ENCODE measurements at regions not wholly inside any gene's neighbourhood (a gene's known extent, or its start where the extent isn't known, plus 50 kb on each side); places are given as distances from the start of the nearest gene placed in this dataset.

DNA sequence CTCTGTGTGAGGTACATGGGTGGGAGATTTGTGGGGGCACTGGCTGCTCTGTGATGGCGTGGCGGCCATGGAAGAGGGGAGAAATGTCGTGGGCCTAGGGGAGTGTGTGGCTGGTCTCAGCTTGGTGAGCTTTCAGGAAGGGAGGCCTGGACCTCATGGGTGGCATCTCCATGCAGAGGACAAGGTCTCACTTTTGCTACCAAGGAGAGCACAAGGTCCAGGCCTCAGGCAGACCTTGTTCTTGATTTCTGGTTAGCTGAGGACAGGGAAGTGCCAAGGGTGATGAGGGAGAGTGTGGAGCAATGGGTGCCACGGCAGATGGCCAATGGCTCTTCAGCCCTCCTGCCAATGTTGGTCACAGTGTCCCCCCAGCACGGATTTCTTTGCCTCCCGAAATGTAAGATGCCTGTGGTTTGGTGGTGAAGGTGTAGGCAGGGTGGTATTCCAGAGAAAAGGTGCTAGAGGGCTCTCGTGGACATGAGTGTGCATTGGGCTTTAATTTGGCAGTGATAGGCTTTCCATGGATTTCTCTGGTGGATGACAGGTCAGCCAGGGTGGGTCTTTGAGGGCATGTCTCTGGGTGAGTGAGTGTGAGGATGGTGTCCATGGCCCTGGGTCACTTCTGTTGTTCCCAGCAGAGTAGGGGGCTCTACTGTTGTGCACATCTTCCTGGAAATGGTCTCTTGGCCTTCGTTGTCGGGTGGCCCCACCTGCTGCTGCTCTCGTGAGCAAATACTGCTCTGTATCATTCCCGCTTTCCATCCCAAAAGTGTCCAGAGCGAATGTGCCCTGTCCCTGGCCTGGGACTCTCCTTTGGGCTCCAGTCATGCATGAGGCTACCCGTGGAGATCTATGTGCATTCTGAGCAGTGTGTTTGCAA, 108.0 kb downstream of the SNRPN start:
- H3K4me3 ChIP-seq (replicated peaks; ENCODE audit: insufficient read depth, low read length), result no peak overlapping the region
- DNase-seq (ENCODE audit: low read depth in 1 of 2, low spot score in 1 of 2), result no peak
- H3K27me3 ChIP-seq (ENCODE audit: insufficient read depth, poor library complexity, severe bottlenecking), result no peaks in the 10 kb centered on the region
- no peak for TF ChIP-seq POLR2AphosphoS5 (IDR thresholded peaks at IDR 0.05; ENCODE audit: low read depth)
- TF ChIP-seq GABPA (IDR thresholded peaks at IDR 0.05; ENCODE audit: low read depth), result no peak
- no peak for TF ChIP-seq SPI1 (IDR thresholded peaks at IDR 0.05; ENCODE audit: borderline replicate concordance, low read depth)
- TF ChIP-seq, protein P1, sequence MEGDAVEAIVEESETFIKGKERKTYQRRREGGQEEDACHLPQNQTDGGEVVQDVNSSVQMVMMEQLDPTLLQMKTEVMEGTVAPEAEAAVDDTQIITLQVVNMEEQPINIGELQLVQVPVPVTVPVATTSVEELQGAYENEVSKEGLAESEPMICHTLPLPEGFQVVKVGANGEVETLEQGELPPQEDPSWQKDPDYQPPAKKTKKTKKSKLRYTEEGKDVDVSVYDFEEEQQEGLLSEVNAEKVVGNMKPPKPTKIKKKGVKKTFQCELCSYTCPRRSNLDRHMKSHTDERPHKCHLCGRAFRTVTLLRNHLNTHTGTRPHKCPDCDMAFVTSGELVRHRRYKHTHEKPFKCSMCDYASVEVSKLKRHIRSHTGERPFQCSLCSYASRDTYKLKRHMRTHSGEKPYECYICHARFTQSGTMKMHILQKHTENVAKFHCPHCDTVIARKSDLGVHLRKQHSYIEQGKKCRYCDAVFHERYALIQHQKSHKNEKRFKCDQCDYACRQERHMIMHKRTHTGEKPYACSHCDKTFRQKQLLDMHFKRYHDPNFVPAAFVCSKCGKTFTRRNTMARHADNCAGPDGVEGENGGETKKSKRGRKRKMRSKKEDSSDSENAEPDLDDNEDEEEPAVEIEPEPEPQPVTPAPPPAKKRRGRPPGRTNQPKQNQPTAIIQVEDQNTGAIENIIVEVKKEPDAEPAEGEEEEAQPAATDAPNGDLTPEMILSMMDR (IDR thresholded peaks at IDR 0.05; ENCODE audit: insufficient read depth, low read length), result no peak
- TF ChIP-seq, protein P2, sequence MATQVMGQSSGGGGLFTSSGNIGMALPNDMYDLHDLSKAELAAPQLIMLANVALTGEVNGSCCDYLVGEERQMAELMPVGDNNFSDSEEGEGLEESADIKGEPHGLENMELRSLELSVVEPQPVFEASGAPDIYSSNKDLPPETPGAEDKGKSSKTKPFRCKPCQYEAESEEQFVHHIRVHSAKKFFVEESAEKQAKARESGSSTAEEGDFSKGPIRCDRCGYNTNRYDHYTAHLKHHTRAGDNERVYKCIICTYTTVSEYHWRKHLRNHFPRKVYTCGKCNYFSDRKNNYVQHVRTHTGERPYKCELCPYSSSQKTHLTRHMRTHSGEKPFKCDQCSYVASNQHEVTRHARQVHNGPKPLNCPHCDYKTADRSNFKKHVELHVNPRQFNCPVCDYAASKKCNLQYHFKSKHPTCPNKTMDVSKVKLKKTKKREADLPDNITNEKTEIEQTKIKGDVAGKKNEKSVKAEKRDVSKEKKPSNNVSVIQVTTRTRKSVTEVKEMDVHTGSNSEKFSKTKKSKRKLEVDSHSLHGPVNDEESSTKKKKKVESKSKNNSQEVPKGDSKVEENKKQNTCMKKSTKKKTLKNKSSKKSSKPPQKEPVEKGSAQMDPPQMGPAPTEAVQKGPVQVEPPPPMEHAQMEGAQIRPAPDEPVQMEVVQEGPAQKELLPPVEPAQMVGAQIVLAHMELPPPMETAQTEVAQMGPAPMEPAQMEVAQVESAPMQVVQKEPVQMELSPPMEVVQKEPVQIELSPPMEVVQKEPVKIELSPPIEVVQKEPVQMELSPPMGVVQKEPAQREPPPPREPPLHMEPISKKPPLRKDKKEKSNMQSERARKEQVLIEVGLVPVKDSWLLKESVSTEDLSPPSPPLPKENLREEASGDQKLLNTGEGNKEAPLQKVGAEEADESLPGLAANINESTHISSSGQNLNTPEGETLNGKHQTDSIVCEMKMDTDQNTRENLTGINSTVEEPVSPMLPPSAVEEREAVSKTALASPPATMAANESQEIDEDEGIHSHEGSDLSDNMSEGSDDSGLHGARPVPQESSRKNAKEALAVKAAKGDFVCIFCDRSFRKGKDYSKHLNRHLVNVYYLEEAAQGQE (IDR thresholded peaks at IDR 0.05; ENCODE audit: insufficient replicate concordance, low read depth), result no peak
- no peak overlapping the region for H3K27ac ChIP-seq (replicated peaks)

DNA sequence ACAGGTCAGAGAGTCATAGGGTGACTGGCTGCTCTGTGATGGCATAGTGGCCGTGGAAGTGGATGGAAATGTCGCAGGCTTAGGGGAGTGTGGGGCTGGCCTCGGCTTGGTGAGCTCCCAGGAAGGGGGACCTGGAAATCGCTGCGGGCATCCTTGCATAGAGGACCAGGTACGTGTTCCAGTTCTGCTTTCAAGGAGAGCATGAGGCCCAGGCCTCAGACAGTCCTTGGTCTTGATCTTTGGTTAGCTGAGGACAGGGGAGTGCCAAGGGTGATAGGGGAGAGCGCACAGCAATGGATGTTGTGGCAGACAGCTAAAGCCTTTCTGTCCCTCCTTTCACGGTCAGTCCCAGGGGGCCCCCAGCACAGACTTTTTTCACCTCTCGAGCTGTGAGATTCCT, 110.5 kb downstream of the SNRPN start:
- no peaks in the 10 kb centered on the region for H3K27me3 ChIP-seq (ENCODE audit: insufficient read depth, poor library complexity, severe bottlenecking)

DNA sequence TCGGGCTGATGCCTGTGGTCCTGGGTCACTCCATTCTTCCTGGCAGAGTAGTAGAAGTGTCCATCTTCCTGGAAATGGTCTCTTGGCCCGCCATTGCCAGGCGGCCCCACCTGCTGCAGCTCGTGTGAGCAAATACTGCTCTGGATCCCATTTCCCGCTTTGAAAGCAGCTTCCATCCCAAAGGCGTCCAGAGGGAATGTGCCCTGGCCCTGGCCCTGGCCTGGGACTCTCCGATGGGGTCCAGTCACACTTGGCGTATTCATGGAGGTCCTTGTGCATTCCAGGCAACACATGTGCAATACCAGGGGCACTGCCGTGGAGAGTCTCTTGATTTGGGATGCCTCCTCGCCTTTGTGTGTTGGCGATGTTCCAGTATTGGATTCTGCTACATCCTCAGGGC, 111.1 kb downstream of the SNRPN start:
- DNase-seq (ENCODE audit: low read depth in 1 of 2, low spot score in 1 of 2), result no peak
- Histone ChIP-seq H3K27ac (replicated peaks) (no peak overlapping the region), H3K27me3 (ENCODE audit: insufficient read depth, poor library complexity, severe bottlenecking) (no peaks in the 10 kb centered on the region), H3K4me3 (replicated peaks; ENCODE audit: insufficient read depth, low read length) (no peak overlapping the region)
- TF ChIP-seq POLR2AphosphoS5 (IDR thresholded peaks at IDR 0.05; ENCODE audit: low read depth) (no peak), GABPA (IDR thresholded peaks at IDR 0.05; ENCODE audit: low read depth) (no peak), SPI1 (IDR thresholded peaks at IDR 0.05; ENCODE audit: borderline replicate concordance, low read depth) (no peak)
- TF ChIP-seq, protein P1 (IDR thresholded peaks at IDR 0.05; ENCODE audit: insufficient read depth, low read length), result no peak
- TF ChIP-seq, protein P2 (IDR thresholded peaks at IDR 0.05; ENCODE audit: insufficient replicate concordance, low read depth), result no peak

More for the DNA sequence above, 110.5 kb downstream of the SNRPN start:
- TF ChIP-seq, protein P2 (IDR thresholded peaks at IDR 0.05; ENCODE audit: insufficient replicate concordance, low read depth), result no peak
- TF ChIP-seq, protein P1 (IDR thresholded peaks at IDR 0.05; ENCODE audit: insufficient read depth, low read length), result no peak
- TF ChIP-seq GABPA (IDR thresholded peaks at IDR 0.05; ENCODE audit: low read depth), result no peak
- TF ChIP-seq SPI1 (IDR thresholded peaks at IDR 0.05; ENCODE audit: borderline replicate concordance, low read depth), result no peak
- no peak for TF ChIP-seq POLR2AphosphoS5 (IDR thresholded peaks at IDR 0.05; ENCODE audit: low read depth)
- Histone ChIP-seq H3K4me3 (replicated peaks; ENCODE audit: insufficient read depth, low read length) (no peak overlapping the region), H3K27ac (replicated peaks) (no peak overlapping the region)
- no peak for DNase-seq (ENCODE audit: low read depth in 1 of 2, low spot score in 1 of 2)

Data from HL-60 (cell line).